Endothelial cell of umbilical vein (primary cell): ENCODE measurements at regions not wholly inside any gene's neighbourhood (a gene's known extent, or its start where the extent isn't known, plus 50 kb on each side); places are given as distances from the start of the nearest gene placed in this dataset.

Experiments
- BruUV-seq: library from RNA; stranded (reverse); fragments of 400-500 nt; replicated peaks from 2 replicates; lab custom pipeline; 2021; lab: Mats Ljungman, UMichigan
- CTCF ChIA-PET: fragments of 300-600, 350-600 bp; sonication (Branson Sonifier 250); formaldehyde crosslinking; loops from one replicate; lab custom pipeline; 2021; ENCODE audit warnings: antibody characterized with exemption, inconsistent platforms; lab: Charles Lee
- POLR2A ChIA-PET: fragments of 300-600, 350-600 bp; sonication (Branson Sonifier 250); formaldehyde crosslinking; loops from one replicate; lab custom pipeline; 2021; ENCODE audit warnings: antibody characterized with exemption, inconsistent platforms; lab: Charles Lee
- DNase-seq: peaks from one replicate; pipeline ENCODE4 v3.0.0-alpha.2; 2011; ENCODE audit warnings: low read depth, low spot score
- FAIRE-seq: peaks from 2 replicates; lab custom pipeline; 2011; peaks lifted over from hg19 to GRCh38; lab: Jason Lieb, UNC
- H2AFZ ChIP-seq: 2 replicates; pipeline ENCODE4 v1.6.0; 2012; ENCODE audit warnings: low read depth, low read length, control low read depth, inconsistent platforms
- H3K27ac ChIP-seq: 2 replicates; pipeline ENCODE4 v1.5.1; 2011; ENCODE audit warnings: low read depth, mild to moderate bottlenecking, control low read depth, low read length, moderate library complexity; ENCODE audit not compliant: insufficient read depth
- H3K27me3 ChIP-seq, 2 experiments: 2 replicates each; pipeline versions ENCODE4 v1.6.0 to v1.6.1; 2011; ENCODE audit warnings: low read length in 2 of 2, mixed read lengths in 1 of 2; ENCODE audit not compliant: control insufficient read depth in 2 of 2, insufficient read depth in 2 of 2
- H3K36me3 ChIP-seq, 2 experiments: 2 replicates in 1 of 2; 3 replicates in 1 of 2; pipeline ENCODE4 v1.5.1; 2011; ENCODE audit warnings: low read length in 2 of 2, mild to moderate bottlenecking in 1 of 2, moderate library complexity in 1 of 2; ENCODE audit not compliant: control insufficient read depth in 2 of 2, insufficient read depth in 2 of 2; ENCODE audit errors: extremely low read depth in 1 of 2
- H3K4me1 ChIP-seq: 3 replicates; pipeline ENCODE4 v1.5.1; 2011; ENCODE audit warnings: mild to moderate bottlenecking, low read length; ENCODE audit not compliant: control insufficient read depth, insufficient read depth; ENCODE audit errors: extremely low read depth
- H3K4me2 ChIP-seq: 2 replicates; pipeline ENCODE4 v1.6.1; 2011; ENCODE audit warnings: low read length, control low read depth, mixed read lengths; ENCODE audit not compliant: insufficient read depth
- H3K4me3 ChIP-seq, 3 experiments: fragments of 200-600 bp in 1 of 3; sonication (generic), shearing (Covaris generic) in 1 of 3; replicated peaks in 1 of 3; 2 replicates each; pipeline ENCODE4 v1.5.1; 2011 to 2016; ENCODE audit warnings: control low read depth in 3 of 3, low read length in 3 of 3, mild to moderate bottlenecking in 2 of 3, inconsistent platforms in 1 of 3, low read depth in 1 of 3, moderate library complexity in 1 of 3; ENCODE audit not compliant: insufficient read depth in 1 of 3
- H3K79me2 ChIP-seq: 2 replicates; pipeline ENCODE4 v1.6.0; 2012; ENCODE audit warnings: low read length, inconsistent platforms; ENCODE audit not compliant: control insufficient read depth, insufficient read depth
- H3K9ac ChIP-seq: replicated peaks from 2 replicates; pipeline ENCODE3; 2011; ENCODE audit warnings: low read length, control low read depth; ENCODE audit not compliant: insufficient read depth; ENCODE audit errors: extremely low read depth
- H3K9me1 ChIP-seq: replicated peaks from 3 replicates; pipeline ENCODE4 v1.6.0; 2011; ENCODE audit warnings: mild to moderate bottlenecking, low read length; ENCODE audit not compliant: control insufficient read depth, insufficient read depth; ENCODE audit errors: extremely low read depth
- H3K9me3 ChIP-seq: replicated peaks from 2 replicates; pipeline ENCODE4 v1.5.1; 2012; ENCODE audit warnings: low read length, inconsistent platforms; ENCODE audit not compliant: control insufficient read depth, insufficient read depth
- H4K20me1 ChIP-seq: replicated peaks from 2 replicates; pipeline ENCODE3; 2011; ENCODE audit warnings: mild to moderate bottlenecking, low read length; ENCODE audit not compliant: control insufficient read depth, insufficient read depth; ENCODE audit errors: extremely low read depth
- CTCF ChIP-seq, 2 donors: IDR thresholded peaks; 1 replicate in 1 of 2; 2 replicates in 1 of 2; pipeline ENCODE4 v1.5.1; 2011; ENCODE audit warnings: low read length in 2 of 2, mild to moderate bottlenecking in 2 of 2, moderate library complexity in 2 of 2, control low read depth in 1 of 2, inconsistent platforms in 1 of 2, low read depth in 1 of 2; ENCODE audit not compliant: insufficient read depth in 1 of 2; ENCODE audit errors: extremely low read depth in 1 of 2
- EZH2 ChIP-seq: IDR thresholded peaks from 2 replicates; pipeline ENCODE4 v1.6.1; 2012; ENCODE audit warnings: borderline replicate concordance, low read depth, mild to moderate bottlenecking, moderate library complexity, low read length, inconsistent platforms; ENCODE audit not compliant: severe bottlenecking
- FOS ChIP-seq: IDR thresholded peaks from 2 replicates; pipeline ENCODE4 v1.6.1; 2011; ENCODE audit warnings: mild to moderate bottlenecking, low read length, moderate library complexity, borderline replicate concordance; ENCODE audit not compliant: insufficient read depth
- GATA2 ChIP-seq: IDR thresholded peaks from 2 replicates; pipeline ENCODE4 v1.7.0; 2011; ENCODE audit warnings: low read depth, mild to moderate bottlenecking, moderate library complexity, mixed read lengths, low read length; ENCODE audit not compliant: insufficient read length, insufficient read depth
- JUN ChIP-seq: IDR thresholded peaks from 2 replicates; pipeline ENCODE4 v1.6.1; 2011; ENCODE audit warnings: borderline replicate concordance, low read depth; ENCODE audit not compliant: insufficient read length, insufficient read depth
- MAX ChIP-seq: IDR thresholded peaks from 2 replicates; pipeline ENCODE4 v1.6.1; 2011; ENCODE audit not compliant: insufficient read depth, insufficient read length
- MYC ChIP-seq: IDR thresholded peaks from one replicate; pipeline ENCODE4 v1.6.1; 2011; ENCODE audit warnings: mild to moderate bottlenecking, low read depth, low read length
- POLR2A ChIP-seq: IDR thresholded peaks from 2 replicates; pipeline ENCODE4 v1.6.1; 2012; ENCODE audit warnings: low read depth, mild to moderate bottlenecking, control low read depth, low read length
- POLR2AphosphoS5 ChIP-seq: IDR thresholded peaks from 2 replicates; pipeline ENCODE4 v1.6.1; 2012; ENCODE audit warnings: low read depth, mild to moderate bottlenecking, control low read depth, low read length, moderate library complexity; ENCODE audit not compliant: insufficient read depth
- dilution Hi-C: fragments of 300-500 bp; cut with MboI; formaldehyde crosslinking; loops from one replicate; pipeline ENCODE4 v1.15.0; 2019; ENCODE audit warnings: low sequenced_read_pairs; ENCODE audit not compliant: extremely low pct_ligation_motif_present
- intact Hi-C: fragments of 100-400 bp; cut with micrococcal nuclease; formaldehyde crosslinking; loops from one replicate; pipeline ENCODE4 v1.10.0; 2022

- H2AFZ ChIP-seq, result no peak overlapping the region
- no peaks in the 10 kb centered on the region for H3K27me3 ChIP-seq
- H3K4me2 ChIP-seq, result no peak overlapping the region
- H4K20me1 ChIP-seq, result no peaks in the 10 kb centered on the region
- TF ChIP-seq POLR2AphosphoS5, result no peak
- TF ChIP-seq GATA2, result no peak
- no peak for TF ChIP-seq CTCF (IDR thresholded peaks at IDR 0.05; ENCODE audit: extremely low read depth in 1 of 2, insufficient read depth in 1 of 2, low read depth in 1 of 2, low read length in 2 of 2)
- no peak for TF ChIP-seq FOS
- TF ChIP-seq JUN, result no peak
- TF ChIP-seq POLR2A, result no peak
- no peak for TF ChIP-seq MYC
- TF ChIP-seq MAX, result no peak
- TF ChIP-seq EZH2, result no peak
- H3K9ac ChIP-seq, result no peak overlapping the region
- DNase-seq (no peak), FAIRE-seq (no peak)
- dilution Hi-C loops (no loop called here), intact Hi-C loops (no loop called here)
- BruUV-seq, result no TSS peak
- H3K36me3 ChIP-seq, result no peaks in the 10 kb centered on the region
- H3K9me1 ChIP-seq, result no peaks in the 10 kb centered on the region
- no peaks in the 10 kb centered on the region for H3K9me3 ChIP-seq
- no peaks in the 10 kb centered on the region for H3K79me2 ChIP-seq
- ChIA-PET CTCF (interaction anchor here (1.0 to 4.0 kb wide), 8 partner anchors 11 to 704 kb away, joined by 3 to 26 read pairs (median 4); no protein-coding TSS in a partner anchor), POLR2A (no interaction called here)
- no peak overlapping the region for H3K4me3 ChIP-seq
- H3K4me1 ChIP-seq, result no peaks in the 10 kb centered on the region
- no peak overlapping the region for H3K27ac ChIP-seq
Observed at GRCh38 chr2:94955702-94956101, 69.8 kb upstream of the MAL start.
